ENCODE measurements at regions not wholly inside any gene's neighbourhood (a gene's known extent, or its start where the extent isn't known, plus 50 kb on each side); places are given as distances from the start of the nearest gene placed in this dataset.

- H3K27me3 Mint-ChIP-seq (ENCODE audit: unreplicated experiment): no peaks in the 10 kb centered on the region
- peaks cover 9% of the 10 kb centered on the region for H3K9me3 Mint-ChIP-seq (ENCODE audit: unreplicated experiment)
- no peak overlapping the region for H3K4me3 Mint-ChIP-seq (ENCODE audit: unreplicated experiment)
- no peaks in the 10 kb centered on the region for H3K4me1 Mint-ChIP-seq (ENCODE audit: unreplicated experiment)
- peaks cover 2% of the 10 kb centered on the region for H3K36me3 Mint-ChIP-seq (ENCODE audit: unreplicated experiment)
- no peak for DNase-seq (ENCODE audit: extremely low spot score, unreplicated experiment)
- no peak for TF ChIP-seq CTCF (IDR thresholded peaks at IDR 0.05)
- no peak overlapping the region for H3K27ac Mint-ChIP-seq (ENCODE audit: unreplicated experiment)
Observed at GRCh38 chr4:137722910-137723309, 190.6 kb upstream of the PCDH18 start.

- Mint-ChIP-seq H3K4me3 (ENCODE audit: unreplicated experiment) (no peak overlapping the region), H3K27me3 (ENCODE audit: unreplicated experiment) (no peaks in the 10 kb centered on the region), H3K4me1 (ENCODE audit: unreplicated experiment) (peaks cover 9% of the 10 kb centered on the region), H3K36me3 (ENCODE audit: unreplicated experiment) (no peaks in the 10 kb centered on the region), H3K9me3 (ENCODE audit: unreplicated experiment) (no peaks in the 10 kb centered on the region), H3K27ac (ENCODE audit: unreplicated experiment) (no peak overlapping the region)
- TF ChIP-seq CTCF (IDR thresholded peaks at IDR 0.05): no peak
- DNase-seq (ENCODE audit: extremely low spot score, unreplicated experiment): no peak
Observed at GRCh38 chr4:137711502-137711901, 179.2 kb upstream of the PCDH18 start.

GRCh38 chr4:137707626-137708025 is 175.3 kb upstream of the PCDH18 start:
- Mint-ChIP-seq H3K4me3 (ENCODE audit: unreplicated experiment) (no peak overlapping the region), H3K36me3 (ENCODE audit: unreplicated experiment) (no peaks in the 10 kb centered on the region), H3K9me3 (ENCODE audit: unreplicated experiment) (no peaks in the 10 kb centered on the region), H3K4me1 (ENCODE audit: unreplicated experiment) (peaks cover 31% of the 10 kb centered on the region), H3K27ac (ENCODE audit: unreplicated experiment) (peak overlapping the region; percentile 14), H3K27me3 (ENCODE audit: unreplicated experiment) (no peaks in the 10 kb centered on the region)
- DNase-seq (ENCODE audit: extremely low spot score, unreplicated experiment): no peak
- no peak for TF ChIP-seq CTCF (IDR thresholded peaks at IDR 0.05)

- Mint-ChIP-seq H3K4me1 (ENCODE audit: unreplicated experiment) (peaks cover 33% of the 10 kb centered on the region), H3K36me3 (ENCODE audit: unreplicated experiment) (no peaks in the 10 kb centered on the region), H3K4me3 (ENCODE audit: unreplicated experiment) (no peak overlapping the region), H3K27me3 (ENCODE audit: unreplicated experiment) (no peaks in the 10 kb centered on the region), H3K9me3 (ENCODE audit: unreplicated experiment) (no peaks in the 10 kb centered on the region), H3K27ac (ENCODE audit: unreplicated experiment) (peak overlapping the region; percentile 14)
- no peak for TF ChIP-seq CTCF (IDR thresholded peaks at IDR 0.05)
- DNase-seq (ENCODE audit: extremely low spot score, unreplicated experiment): no peak
Observed at GRCh38 chr4:137707102-137707620, 174.9 kb upstream of the PCDH18 start.

GRCh38 chr4:137705171-137705783 is 173.0 kb upstream of the PCDH18 start:
- peaks cover 46% of the 10 kb centered on the region for H3K4me1 Mint-ChIP-seq (ENCODE audit: unreplicated experiment)
- H3K27me3 Mint-ChIP-seq (ENCODE audit: unreplicated experiment): no peaks in the 10 kb centered on the region
- TF ChIP-seq CTCF (IDR thresholded peaks at IDR 0.05): no peak
- H3K4me3 Mint-ChIP-seq (ENCODE audit: unreplicated experiment): no peak overlapping the region
- DNase-seq (ENCODE audit: extremely low spot score, unreplicated experiment): no peak
- H3K9me3 Mint-ChIP-seq (ENCODE audit: unreplicated experiment): peaks cover 5% of the 10 kb centered on the region
- peak overlapping the region; percentile 84 for H3K27ac Mint-ChIP-seq (ENCODE audit: unreplicated experiment)
- H3K36me3 Mint-ChIP-seq (ENCODE audit: unreplicated experiment): no peaks in the 10 kb centered on the region
